Sigmoid colon (tissue), 4 donors: ENCODE measurements at regions not wholly inside any gene's neighbourhood (a gene's known extent, or its start where the extent isn't known, plus 50 kb on each side); places are given as distances from the start of the nearest gene placed in this dataset.

ENCODE experiments used
- EP300 ChIP-seq, 4 donors: sonication (generic); formaldehyde crosslinking; IDR thresholded peaks; one replicate each; pipeline ENCODE4 v1.6.1; 2017; ENCODE audit warnings: antibody characterized with exemption in 4 of 4
- POLR2A ChIP-seq, 2 donors: fragments of 450-650 bp; IDR thresholded peaks; one replicate each; pipeline ENCODE4 v1.6.1; 2016; ENCODE audit warnings: antibody characterized with exemption in 2 of 2, mild to moderate bottlenecking in 2 of 2, moderate library complexity in 2 of 2
- POLR2AphosphoS5 ChIP-seq, 4 donors: sonication (generic); formaldehyde crosslinking; IDR thresholded peaks; one replicate each; pipeline ENCODE4 v1.6.1; 2017; ENCODE audit warnings: antibody characterized with exemption in 4 of 4

DNA sequence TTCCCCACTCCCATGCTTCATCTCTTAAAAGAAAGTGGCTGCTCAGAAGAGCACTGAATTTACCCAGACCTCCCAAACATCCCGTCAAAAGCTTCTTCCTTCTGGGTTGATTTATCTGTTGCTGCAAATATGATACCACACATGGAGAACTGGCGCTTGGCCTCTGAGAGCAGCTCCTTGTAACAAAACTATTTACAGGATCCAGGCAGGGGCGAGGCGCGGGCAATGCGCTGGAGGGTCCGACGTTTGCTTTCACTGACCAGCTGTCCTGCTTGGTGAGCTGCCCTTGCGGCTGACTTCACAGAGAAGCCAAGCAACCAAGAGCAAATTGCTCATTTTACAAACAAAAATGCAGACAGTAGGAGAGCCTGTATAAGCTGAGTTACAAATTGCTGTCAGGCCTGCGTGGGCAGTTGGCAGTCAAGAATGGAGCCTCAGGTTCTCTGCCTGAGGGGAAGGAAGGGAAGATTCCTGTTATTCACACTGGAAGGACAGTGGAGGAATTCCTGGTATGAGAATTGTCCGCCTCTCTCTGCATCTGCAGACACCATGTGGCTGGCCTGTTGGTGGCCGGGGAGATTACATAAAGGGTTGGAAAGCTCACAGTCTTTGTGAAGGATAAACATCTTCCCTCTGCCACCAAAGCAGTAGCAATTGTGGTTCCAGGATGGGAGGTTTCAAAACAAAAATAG is 192.2 kb upstream of the LEF1 start:
- TF ChIP-seq POLR2AphosphoS5 (IDR thresholded peaks at IDR 0.05) (no peak), POLR2A (IDR thresholded peaks at IDR 0.05) (no peak), EP300 (IDR thresholded peaks at IDR 0.05) (no peak)
